OCI-LY3 (cell line): ENCODE measurements at regions not wholly inside any gene's neighbourhood (a gene's known extent, or its start where the extent isn't known, plus 50 kb on each side); places are given as distances from the start of the nearest gene placed in this dataset.

Source experiments
- CTCF ChIP-seq: fragments of 200-600, 300-600 bp; sonication (generic); IDR thresholded peaks from 2 replicates; pipeline ENCODE4 v1.5.1; 2014; ENCODE audit warnings: antibody characterized with exemption, low read length, low read depth
- EZH2phosphoT487 ChIP-seq: fragments of 200-600 bp; shearing (Covaris generic); IDR thresholded peaks from 2 replicates; pipeline ENCODE4 v1.6.1; 2018; ENCODE audit warnings: antibody characterized with exemption, mixed run types, low read depth

DNA sequence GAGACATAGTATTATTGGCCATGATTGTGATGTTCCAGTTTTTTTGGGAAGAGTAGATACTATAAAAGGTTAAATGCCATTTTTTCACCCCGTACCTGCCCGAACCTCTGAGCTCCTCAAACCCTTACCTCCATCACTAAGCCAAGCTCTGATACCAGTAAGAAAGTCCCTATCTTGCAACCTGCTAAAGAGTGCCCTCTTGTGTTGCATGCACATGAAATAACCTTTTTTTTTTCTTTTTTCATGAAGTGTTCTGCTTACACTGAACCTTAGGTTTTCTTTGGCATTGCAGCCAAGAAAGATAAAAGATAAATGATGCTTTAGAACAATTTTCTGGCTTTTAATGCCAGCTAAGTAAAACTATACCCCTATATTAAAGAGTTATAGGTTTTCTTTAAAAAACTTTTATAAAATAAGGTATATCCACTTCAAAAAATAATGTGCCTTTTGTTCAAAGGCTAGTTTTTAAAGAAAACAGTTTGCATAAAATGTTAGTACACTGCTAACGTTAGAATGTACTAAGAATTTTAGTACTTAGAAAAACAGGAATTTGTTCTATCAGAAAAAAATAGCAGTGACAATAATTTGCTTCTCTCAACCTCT lies 295.3 kb upstream of the PMFBP1 start:
- TF ChIP-seq CTCF (peak; percentile 76), EZH2phosphoT487 (no peak)
